Upper lobe of left lung (tissue), 6 donors: ENCODE measurements at regions not wholly inside any gene's neighbourhood (a gene's known extent, or its start where the extent isn't known, plus 50 kb on each side); places are given as distances from the start of the nearest gene placed in this dataset.
A peak's percentile ranks its signal among the peaks of the same experiment; 100 is the strongest.
"Not testable (repeated sequence)": the region's sequence is repeated elsewhere in the genome, so short reads cannot be mapped to it uniquely, and the experiment has no call there.

Experiments
- ATAC-seq, 2 donors: fragments of 200-7000 bp; cut with Tn5 transposase; one replicate each; pipeline ENCODE4 v1.9.1; 2022; ENCODE audit warnings: mild to moderate bottlenecking in 2 of 2, moderate library complexity in 2 of 2; ENCODE audit not compliant: low FRiP score in 2 of 2
- DNase-seq, 2 donors: peaks; one replicate each; pipeline ENCODE4 v3.0.0-alpha.2; 2019 to 2020
- H3K27ac ChIP-seq, 4 donors: fragments of 200-600 bp; sonication (generic); one replicate each; pipeline ENCODE4 v1.5.1; 2016 to 2019
- H3K27me3 ChIP-seq, 4 donors: fragments of 200-600 bp; sonication (generic); one replicate each; pipeline ENCODE4 v1.5.1; 2017 to 2019
- H3K36me3 ChIP-seq, 4 donors: fragments of 200-600 bp; sonication (generic); one replicate each; pipeline ENCODE4 v1.5.1; 2016 to 2019
- H3K4me1 ChIP-seq, 4 donors: fragments of 200-600 bp; sonication (generic); one replicate each; pipeline ENCODE4 v1.5.1; 2018 to 2019
- H3K4me3 ChIP-seq, 4 donors: fragments of 200-600 bp; sonication (generic); one replicate each; pipeline ENCODE4 v1.5.1; 2017 to 2019; ENCODE audit warnings: mild to moderate bottlenecking in 2 of 4, moderate library complexity in 1 of 4
- H3K9me3 ChIP-seq, 4 donors: fragments of 200-600 bp; sonication (generic); one replicate each; pipeline ENCODE4 v1.5.1; 2018 to 2019
- EP300 ChIP-seq, 4 donors: sonication (generic); formaldehyde crosslinking; IDR thresholded peaks; one replicate each; pipeline ENCODE4 v1.5.1; 2017; ENCODE audit warnings: antibody characterized with exemption in 4 of 4, control low read depth in 2 of 4
- POLR2A ChIP-seq, 4 donors: fragments of 450-650 bp; IDR thresholded peaks; one replicate each; pipeline ENCODE4 v1.5.1; 2016 to 2017; ENCODE audit warnings: antibody characterized with exemption in 4 of 4, mild to moderate bottlenecking in 2 of 4
- POLR2AphosphoS5 ChIP-seq, 2 donors: sonication (generic); formaldehyde crosslinking; IDR thresholded peaks; one replicate each; pipeline ENCODE4 v1.5.1; 2017; ENCODE audit warnings: antibody characterized with exemption in 2 of 2
- WGBS, 2 donors: methylation state at CpG; one replicate each; pipeline ENCODE4 v1.1.5; 2017 to 2018; 5-methylcytosine and 5-hydroxymethylcytosine counted together
- TF ChIP-seq, protein P1 (sequence below), 6 experiments: fragments of 450-650 bp in 4 of 6; fragments of 200-600 bp in 2 of 6; sonication (generic) in 2 of 6; IDR thresholded peaks; one replicate each; pipeline ENCODE4 v1.5.1; 2016 to 2019; ENCODE audit warnings: antibody characterized with exemption in 6 of 6
- donor health status: DM: no; HTN: no; CAD: no; lungs with moderate emphysema.
- donor health status: DM: no; HTN: yes; CAD: no; lungs with severe emphysema.

DNA sequence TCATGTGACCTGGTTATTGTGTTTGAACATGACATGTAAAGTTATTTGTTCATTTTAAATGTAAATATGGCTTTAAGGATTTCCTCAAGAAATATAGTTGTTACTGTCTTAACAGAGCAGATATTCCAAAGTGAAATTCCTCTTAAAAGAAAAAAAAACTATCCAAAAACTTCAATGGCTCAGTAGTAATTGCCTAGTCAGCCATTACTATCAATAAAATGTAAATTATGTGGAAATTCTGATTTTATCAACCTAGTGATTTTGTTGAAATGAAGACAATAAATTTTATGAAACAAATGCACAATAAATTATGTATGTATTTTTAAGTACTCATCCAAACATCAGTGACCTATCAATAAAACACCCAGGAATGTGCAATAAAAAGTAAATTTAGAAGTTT is 463.3 kb downstream of the TENT5A start:
- DNase-seq (no peak), ATAC-seq (no peak)
- no peak overlapping the region for H3K4me3 ChIP-seq
- TF ChIP-seq EP300 (IDR thresholded peaks at IDR 0.05) (no peak), POLR2AphosphoS5 (IDR thresholded peaks at IDR 0.05) (no peak), POLR2A (IDR thresholded peaks at IDR 0.05) (no peak)
- TF ChIP-seq, protein P1, sequence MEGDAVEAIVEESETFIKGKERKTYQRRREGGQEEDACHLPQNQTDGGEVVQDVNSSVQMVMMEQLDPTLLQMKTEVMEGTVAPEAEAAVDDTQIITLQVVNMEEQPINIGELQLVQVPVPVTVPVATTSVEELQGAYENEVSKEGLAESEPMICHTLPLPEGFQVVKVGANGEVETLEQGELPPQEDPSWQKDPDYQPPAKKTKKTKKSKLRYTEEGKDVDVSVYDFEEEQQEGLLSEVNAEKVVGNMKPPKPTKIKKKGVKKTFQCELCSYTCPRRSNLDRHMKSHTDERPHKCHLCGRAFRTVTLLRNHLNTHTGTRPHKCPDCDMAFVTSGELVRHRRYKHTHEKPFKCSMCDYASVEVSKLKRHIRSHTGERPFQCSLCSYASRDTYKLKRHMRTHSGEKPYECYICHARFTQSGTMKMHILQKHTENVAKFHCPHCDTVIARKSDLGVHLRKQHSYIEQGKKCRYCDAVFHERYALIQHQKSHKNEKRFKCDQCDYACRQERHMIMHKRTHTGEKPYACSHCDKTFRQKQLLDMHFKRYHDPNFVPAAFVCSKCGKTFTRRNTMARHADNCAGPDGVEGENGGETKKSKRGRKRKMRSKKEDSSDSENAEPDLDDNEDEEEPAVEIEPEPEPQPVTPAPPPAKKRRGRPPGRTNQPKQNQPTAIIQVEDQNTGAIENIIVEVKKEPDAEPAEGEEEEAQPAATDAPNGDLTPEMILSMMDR (IDR thresholded peaks at IDR 0.05): no peak
- no peaks in the 10 kb centered on the region for H3K4me1 ChIP-seq
- no peaks in the 10 kb centered on the region for H3K27me3 ChIP-seq
- no peaks in the 10 kb centered on the region for H3K36me3 ChIP-seq
- no peak overlapping the region for H3K27ac ChIP-seq
- H3K9me3 ChIP-seq: no peaks in the 10 kb centered on the region

DNA sequence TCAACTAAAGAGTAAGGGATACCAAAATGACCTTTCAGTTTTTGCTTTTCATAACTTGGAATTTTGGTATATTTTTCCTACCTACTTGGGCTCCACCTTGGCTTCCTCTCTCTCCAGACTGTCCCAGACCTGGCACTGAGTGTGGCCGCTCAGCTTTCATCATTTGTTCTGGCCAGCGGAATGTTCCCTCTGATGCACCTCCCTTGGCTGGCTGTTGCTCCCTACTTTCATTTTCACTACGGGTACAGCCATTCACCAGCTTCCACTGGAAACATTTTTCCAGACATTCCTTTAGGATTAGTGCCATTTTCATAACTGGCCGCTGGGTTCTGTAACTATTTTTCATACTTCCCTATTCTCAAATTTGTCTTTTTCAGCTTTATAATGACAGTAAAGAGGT is 487.4 kb downstream of the TENT5A start:
- whole genome bisulfite sequencing, 2 donors: 56 to 82% methylated on average over 4 of the region's 4 CpGs
- TF ChIP-seq EP300 (IDR thresholded peaks at IDR 0.05): no peak
- TF ChIP-seq POLR2A (IDR thresholded peaks at IDR 0.05): no peak
- TF ChIP-seq, protein P1 (IDR thresholded peaks at IDR 0.05): no peak
- no peak for TF ChIP-seq POLR2AphosphoS5 (IDR thresholded peaks at IDR 0.05)
- Histone ChIP-seq H3K4me3 (no peak overlapping the region), H3K27me3 (no peaks in the 10 kb centered on the region), H3K27ac (no peak overlapping the region), H3K36me3 (no peaks in the 10 kb centered on the region), H3K4me1 (no peaks in the 10 kb centered on the region), H3K9me3 (no peaks in the 10 kb centered on the region)
- ATAC-seq: peak in 1 of 2 donors; percentile 94
- no peak for DNase-seq

DNA sequence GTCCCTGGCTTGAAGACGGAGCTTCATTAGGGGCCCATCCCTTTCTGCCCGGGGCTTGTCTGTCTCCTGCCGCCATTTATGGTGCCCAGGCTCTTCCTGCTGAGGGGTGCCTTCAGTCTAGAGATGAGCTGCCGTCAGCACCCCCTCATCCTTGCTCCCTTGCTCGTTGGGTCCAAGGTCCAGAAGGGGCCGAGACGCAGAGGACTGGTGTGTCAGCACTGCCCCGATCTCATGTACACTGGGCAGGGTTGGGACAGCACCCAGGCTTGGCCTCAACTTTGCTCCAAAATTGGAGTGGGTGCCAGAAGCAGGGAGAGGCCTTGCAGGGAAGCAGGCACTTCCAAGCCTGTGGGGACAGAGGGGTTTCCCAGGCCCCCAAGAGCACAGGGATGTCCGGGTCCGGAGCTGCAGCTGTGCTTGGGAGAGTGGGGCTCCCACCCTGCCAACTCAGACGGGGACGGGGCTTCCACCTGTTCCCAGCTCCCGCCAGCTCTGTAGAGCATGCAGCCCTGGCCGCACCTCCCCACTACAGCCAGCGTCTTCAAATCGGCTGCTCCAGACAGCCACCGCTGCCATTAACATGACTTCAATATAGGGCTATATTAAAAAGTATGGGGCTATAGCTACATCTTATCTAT is 488.8 kb downstream of the TENT5A start:
- ATAC-seq: peak in 1 of 2 donors; percentile 43
- TF ChIP-seq POLR2A (IDR thresholded peaks at IDR 0.05) (no peak), EP300 (IDR thresholded peaks at IDR 0.05) (no peak), POLR2AphosphoS5 (IDR thresholded peaks at IDR 0.05) (no peak)
- TF ChIP-seq, protein P1 (IDR thresholded peaks at IDR 0.05): no peak

DNA sequence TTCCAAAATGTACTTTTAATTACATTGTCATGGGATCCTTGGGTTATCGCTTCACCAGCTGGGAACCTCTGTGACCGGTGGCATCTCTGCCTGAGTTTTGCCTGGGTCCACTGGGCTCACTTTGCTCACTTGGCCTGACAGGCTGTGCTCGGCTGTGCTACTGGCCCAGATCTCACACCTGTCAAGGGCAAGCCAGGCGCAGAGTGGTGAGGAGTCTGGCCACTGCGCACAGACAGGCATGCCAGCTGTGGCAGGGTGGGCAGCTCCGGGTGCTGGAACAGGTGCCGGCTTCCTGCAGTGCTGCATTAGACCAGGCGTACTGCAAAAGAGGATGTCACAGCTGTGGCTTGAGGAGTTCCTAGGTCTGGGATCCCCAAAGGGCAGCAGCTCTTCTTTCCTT is 489.8 kb downstream of the TENT5A start:
- Histone ChIP-seq H3K4me3 (no peak overlapping the region), H3K36me3 (no peaks in the 10 kb centered on the region), H3K4me1 (no peaks in the 10 kb centered on the region), H3K9me3 (no peaks in the 10 kb centered on the region), H3K27me3 (no peaks in the 10 kb centered on the region), H3K27ac (no peak overlapping the region)
- ATAC-seq: no peak
- DNase-seq: peak in 1 of 2 donors; percentile 49
- TF ChIP-seq, protein P1 (IDR thresholded peaks at IDR 0.05): no peak
- 92 to 94% methylated on average over 4 to 8 of the region's 8 CpGs for WGBS, 2 donors

More for the DNA sequence above, 488.8 kb downstream of the TENT5A start:
- Histone ChIP-seq H3K27me3 (no peaks in the 10 kb centered on the region), H3K27ac (no peak overlapping the region), H3K4me1 (no peaks in the 10 kb centered on the region), H3K36me3 (no peaks in the 10 kb centered on the region), H3K9me3 (no peaks in the 10 kb centered on the region), H3K4me3 (no peak overlapping the region)
- peak in 1 of 2 donors; percentile 37 for DNase-seq
- 89 to 92% methylated on average over 15 to 17 of the region's 17 CpGs for WGBS, 2 donors

DNA sequence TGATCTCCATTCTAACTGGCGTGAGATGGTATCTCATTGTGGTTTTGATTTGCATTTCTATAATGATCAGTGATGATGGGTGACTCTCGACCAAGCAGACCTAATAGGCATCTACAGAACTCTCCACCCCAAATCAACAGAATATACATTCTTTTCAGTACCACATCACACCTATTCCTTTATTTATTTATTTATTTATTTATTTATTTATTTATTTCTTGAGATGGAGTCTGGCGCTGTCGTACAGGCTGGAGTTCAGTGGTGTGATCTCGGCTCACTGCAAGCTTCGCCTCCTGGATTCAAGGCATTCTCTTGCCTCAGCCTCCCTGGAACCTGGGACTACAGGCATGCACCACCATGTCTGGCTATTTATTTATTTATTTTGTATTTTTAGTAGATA is 496.3 kb downstream of the TENT5A start:
- not testable (repeated sequence) for H3K4me3 ChIP-seq, H3K27me3 ChIP-seq, DNase-seq, H3K36me3 ChIP-seq, H3K4me1 ChIP-seq, H3K27ac ChIP-seq, H3K9me3 ChIP-seq, ATAC-seq
- WGBS, 2 donors: 87 to 91% methylated on average over 6 of the region's 6 CpGs
